Mesenchymal stem cell (in vitro differentiated cells and primary cell): ENCODE measurements at regions not wholly inside any gene's neighbourhood (a gene's known extent, or its start where the extent isn't known, plus 50 kb on each side); places are given as distances from the start of the nearest gene placed in this dataset.
A peak's percentile ranks its signal among the peaks of the same experiment; 100 is the strongest.

Experiments used
- DNase-seq: peaks from one replicate; pipeline ENCODE4 v3.0.0-alpha.2; 2013
- H2AFZ ChIP-seq: one replicate; pipeline ENCODE4 v1.6.1; 2013; ENCODE audit warnings: low read depth, mild to moderate bottlenecking, control low read depth, inconsistent platforms, low read length, moderate library complexity
- H2AK5ac ChIP-seq: 2 replicates; pipeline ENCODE4 v1.6.1; 2013; ENCODE audit warnings: low read length, moderate library complexity, mild to moderate bottlenecking, inconsistent platforms; ENCODE audit not compliant: severe bottlenecking
- H2BK120ac ChIP-seq: one replicate; pipeline ENCODE4 v1.6.1; 2013; ENCODE audit warnings: low read depth, mild to moderate bottlenecking, inconsistent platforms, low read length, moderate library complexity
- H2BK12ac ChIP-seq, 2 experiments: one replicate each; pipeline ENCODE4 v1.6.1; 2013; ENCODE audit warnings: inconsistent platforms in 2 of 2, low read length in 2 of 2, mild to moderate bottlenecking in 2 of 2, moderate library complexity in 2 of 2, control low read depth in 1 of 2
- H2BK15ac ChIP-seq: one replicate; pipeline ENCODE4 v1.6.1; 2013; ENCODE audit warnings: mild to moderate bottlenecking, low read depth, inconsistent platforms; ENCODE audit not compliant: poor library complexity, severe bottlenecking
- H2BK5ac ChIP-seq: 2 replicates; pipeline ENCODE4 v1.6.1; 2013; ENCODE audit warnings: low read depth, mild to moderate bottlenecking, low read length, control low read depth, inconsistent platforms; ENCODE audit not compliant: poor library complexity, severe bottlenecking
- H3K14ac ChIP-seq, 2 experiments: one replicate each; pipeline ENCODE4 v1.6.1; 2013; ENCODE audit warnings: inconsistent platforms in 2 of 2, low read length in 2 of 2, control low read depth in 1 of 2, mild to moderate bottlenecking in 1 of 2, moderate library complexity in 1 of 2
- H3K18ac ChIP-seq, 2 experiments: one replicate each; pipeline ENCODE4 v1.6.1; 2013; ENCODE audit warnings: inconsistent platforms in 2 of 2, low read length in 2 of 2, control low read depth in 1 of 2, low read depth in 1 of 2, mild to moderate bottlenecking in 1 of 2
- H3K23ac ChIP-seq, 2 experiments: one replicate each; pipeline ENCODE4 v1.6.1; 2013; ENCODE audit warnings: inconsistent platforms in 2 of 2, low read length in 2 of 2, mild to moderate bottlenecking in 2 of 2, moderate library complexity in 2 of 2, control low read depth in 1 of 2
- H3K27ac ChIP-seq: 2 replicates; pipeline ENCODE4 v1.5.1; 2013; ENCODE audit warnings: mild to moderate bottlenecking, moderate library complexity, low read length, control low read depth, inconsistent platforms; ENCODE audit not compliant: poor library complexity, severe bottlenecking
- H3K27me3 ChIP-seq, 2 experiments: 2 replicates each; pipeline versions ENCODE4 v1.6.1 to v1.7.0; 2013; ENCODE audit warnings: low read length in 2 of 2, mild to moderate bottlenecking in 2 of 2, moderate library complexity in 2 of 2, control low read depth in 1 of 2, inconsistent platforms in 1 of 2; ENCODE audit not compliant: control insufficient read depth in 1 of 2, insufficient read depth in 1 of 2
- H3K36me3 ChIP-seq, 2 experiments: 2 replicates each; pipeline versions ENCODE4 v1.6.1 to v1.7.0; 2013; ENCODE audit warnings: low read length in 2 of 2, control low read depth in 1 of 2, inconsistent platforms in 1 of 2, low read depth in 1 of 2, mild to moderate bottlenecking in 1 of 2; ENCODE audit not compliant: insufficient read depth in 2 of 2, control insufficient read depth in 1 of 2
- H3K4ac ChIP-seq, 2 experiments: one replicate each; pipeline ENCODE4 v1.6.1; 2013; ENCODE audit warnings: inconsistent platforms in 2 of 2, low read length in 2 of 2, mild to moderate bottlenecking in 2 of 2, moderate library complexity in 2 of 2, control low read depth in 1 of 2, low read depth in 1 of 2
- H3K4me1 ChIP-seq: 2 replicates; pipeline ENCODE4 v1.6.1; 2013; ENCODE audit warnings: low read depth, low read length, control low read depth; ENCODE audit not compliant: control insufficient read depth, insufficient read depth
- H3K4me2 ChIP-seq: 2 replicates; pipeline ENCODE4 v1.6.1; 2013; ENCODE audit warnings: low read length, mild to moderate bottlenecking, inconsistent platforms; ENCODE audit not compliant: poor library complexity, severe bottlenecking
- H3K4me3 ChIP-seq, 2 experiments: 2 replicates each; pipeline versions ENCODE4 v1.5.1 to v1.7.0; 2013; ENCODE audit warnings: low read length in 2 of 2, mild to moderate bottlenecking in 2 of 2, control low read depth in 1 of 2, low read depth in 1 of 2; ENCODE audit not compliant: insufficient read depth in 1 of 2
- H3K79me1 ChIP-seq: replicated peaks from 2 replicates; pipeline ENCODE4 v1.6.1; 2013; ENCODE audit warnings: mild to moderate bottlenecking, control low read depth, low read length, inconsistent platforms; ENCODE audit not compliant: poor library complexity, severe bottlenecking
- H3K9ac ChIP-seq: 2 replicates; pipeline ENCODE4 v1.7.0; 2013; ENCODE audit warnings: mild to moderate bottlenecking, low read length, moderate library complexity
- H3K9me3 ChIP-seq: 2 replicates; pipeline ENCODE4 v1.7.0; 2013; ENCODE audit warnings: mild to moderate bottlenecking, low read length; ENCODE audit not compliant: control insufficient read depth
- H4K8ac ChIP-seq: one replicate; pipeline ENCODE4 v1.6.1; 2013; ENCODE audit warnings: inconsistent platforms, mild to moderate bottlenecking, low read length, moderate library complexity
- H4K91ac ChIP-seq: one replicate; pipeline ENCODE4 v1.6.1; 2013; ENCODE audit warnings: mild to moderate bottlenecking, low read length, inconsistent platforms
- WGBS: methylation state at CpG from one replicate; pipeline ENCODE4 v1.1.7; 2013; ENCODE audit warnings: mixed read lengths; 5-methylcytosine and 5-hydroxymethylcytosine counted together

DNA sequence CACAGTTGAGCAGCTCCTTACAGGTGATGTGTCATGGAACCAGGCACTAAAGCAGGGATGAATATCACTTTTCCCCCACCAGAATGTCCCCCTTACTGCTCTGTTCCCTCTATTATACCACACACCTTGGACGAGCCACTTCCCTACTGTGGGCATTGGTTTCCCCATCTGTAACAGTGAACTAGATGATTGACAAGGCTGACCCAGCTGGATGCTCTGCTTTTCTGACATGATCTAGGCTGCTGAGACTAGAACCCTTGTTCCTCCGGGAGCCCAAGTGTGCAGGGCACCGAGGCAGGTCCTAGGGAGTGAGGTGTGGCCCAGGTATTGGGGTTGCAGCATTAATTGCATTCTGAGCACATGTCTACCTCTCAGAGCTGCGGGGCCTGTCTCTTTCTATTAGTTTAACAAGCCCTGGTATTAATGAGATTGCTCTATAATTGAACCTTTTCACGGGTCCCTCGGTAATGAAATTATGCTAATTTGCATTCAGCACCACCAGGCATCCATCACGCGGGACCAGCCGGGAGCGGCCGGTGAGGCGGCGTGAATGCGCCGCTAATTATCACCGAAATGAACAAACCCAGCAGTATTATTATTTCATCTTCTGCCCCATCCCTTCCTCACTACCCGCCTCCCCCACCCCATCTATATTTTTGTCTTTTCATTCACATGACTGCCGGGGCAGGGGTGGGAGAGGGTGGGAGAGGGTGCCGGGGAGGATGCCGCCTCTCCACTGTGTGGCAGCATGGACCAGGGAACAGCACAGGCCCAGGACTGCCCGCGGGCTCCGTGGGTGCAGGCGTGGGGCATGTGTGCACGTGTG, 121.1 kb downstream of the CYLD start:
- Histone ChIP-seq H3K27ac (no peak overlapping the region), H3K14ac (no peak overlapping the region), H3K4me3 (no peak overlapping the region), H3K18ac (no peak overlapping the region), H2BK12ac (no peak overlapping the region), H3K4ac (no peak overlapping the region), H2AFZ (no peak overlapping the region), H2BK15ac (no peak overlapping the region), H3K79me1 (no peaks in the 10 kb centered on the region), H2BK5ac (no peak overlapping the region), H4K91ac (no peak overlapping the region), H3K4me2 (no peak overlapping the region), H2BK120ac (no peak overlapping the region), H3K9me3 (no peaks in the 10 kb centered on the region), H3K23ac (no peak overlapping the region), H2AK5ac (peak overlapping the region; percentile 50), H3K36me3 (no peaks in the 10 kb centered on the region), H3K4me1 (peaks cover 10% of the 10 kb centered on the region), H4K8ac (no peak overlapping the region), H3K9ac (no peak overlapping the region), H3K27me3 (no peaks in the 10 kb centered on the region)
- no peak for DNase-seq
- WGBS: 85% methylated on average over 23 of the region's 25 CpGs

- Histone ChIP-seq H3K18ac (no peak overlapping the region), H2AK5ac (no peak overlapping the region), H2BK15ac (no peak overlapping the region), H3K14ac (no peak overlapping the region), H4K8ac (no peak overlapping the region), H3K9ac (no peak overlapping the region), H3K27me3 (no peaks in the 10 kb centered on the region), H3K23ac (no peak overlapping the region), H2BK12ac (no peak overlapping the region), H2BK120ac (no peak overlapping the region), H3K36me3 (no peaks in the 10 kb centered on the region), H3K27ac (peak overlapping the region; percentile 19), H2AFZ (no peak overlapping the region), H3K79me1 (no peaks in the 10 kb centered on the region), H3K4me1 (peaks cover 10% of the 10 kb centered on the region), H3K4me2 (no peak overlapping the region), H2BK5ac (no peak overlapping the region), H3K9me3 (no peaks in the 10 kb centered on the region), H4K91ac (no peak overlapping the region), H3K4ac (no peak overlapping the region), H3K4me3 (no peak overlapping the region)
- 21% methylated on average over 3 of the region's 4 CpGs for WGBS
- no peak for DNase-seq
These were observed 120.1 kb downstream of the CYLD start for GRCh38 chr16:50861970-50862411.

- Histone ChIP-seq H3K27ac (no peak overlapping the region), H3K14ac (no peak overlapping the region), H2BK5ac (no peak overlapping the region), H2BK120ac (no peak overlapping the region), H3K9ac (no peak overlapping the region), H3K9me3 (peaks cover 2% of the 10 kb centered on the region), H2BK12ac (no peak overlapping the region), H3K18ac (no peak overlapping the region), H3K36me3 (no peaks in the 10 kb centered on the region), H3K4me1 (peaks cover 10% of the 10 kb centered on the region), H3K4me2 (no peak overlapping the region), H3K79me1 (no peaks in the 10 kb centered on the region), H4K8ac (no peak overlapping the region), H3K4ac (no peak overlapping the region), H3K23ac (no peak overlapping the region), H2AFZ (no peak overlapping the region), H2AK5ac (no peak overlapping the region), H3K4me3 (no peak overlapping the region), H3K27me3 (no peaks in the 10 kb centered on the region), H4K91ac (no peak overlapping the region), H2BK15ac (no peak overlapping the region)
- 70% methylated on average over 4 of the region's 4 CpGs for WGBS
- no peak for DNase-seq
These were observed 119.6 kb downstream of the CYLD start for GRCh38 chr16:50861451-50861850.

- no peak for DNase-seq
- no peak overlapping the region for H3K27ac ChIP-seq
- no peaks in the 10 kb centered on the region for H3K27me3 ChIP-seq
- H3K4me1 ChIP-seq: peaks cover 10% of the 10 kb centered on the region
- no peak overlapping the region for H3K14ac ChIP-seq
- H2BK5ac ChIP-seq: no peak overlapping the region
- H2AK5ac ChIP-seq: no peak overlapping the region
- H3K9me3 ChIP-seq: peaks cover 2% of the 10 kb centered on the region
- no peak overlapping the region for H3K9ac ChIP-seq
- WGBS: 81% methylated on average over 11 of the region's 12 CpGs
- H4K91ac ChIP-seq: no peak overlapping the region
- no peaks in the 10 kb centered on the region for H3K36me3 ChIP-seq
- no peak overlapping the region for H2BK12ac ChIP-seq
- H3K18ac ChIP-seq: no peak overlapping the region
- no peaks in the 10 kb centered on the region for H3K79me1 ChIP-seq
- H2AFZ ChIP-seq: no peak overlapping the region
- H3K4ac ChIP-seq: no peak overlapping the region
- H3K23ac ChIP-seq: no peak overlapping the region
- H2BK120ac ChIP-seq: no peak overlapping the region
- no peak overlapping the region for H3K4me3 ChIP-seq
- H4K8ac ChIP-seq: no peak overlapping the region
- H3K4me2 ChIP-seq: no peak overlapping the region
- H2BK15ac ChIP-seq: no peak overlapping the region
These were observed 117.9 kb downstream of the CYLD start for GRCh38 chr16:50859628-50860360.
